HG02981 (cell line): ENCODE measurements at regions not wholly inside any gene's neighbourhood (a gene's known extent, or its start where the extent isn't known, plus 50 kb on each side); places are given as distances from the start of the nearest gene placed in this dataset.
"Not testable (repeated sequence)": the region's sequence is repeated elsewhere in the genome, so short reads cannot be mapped to it uniquely, and the experiment has no call there.

Experiments used
- ATAC-seq: cut with Tn5 transposase; IDR thresholded peaks from one replicate; pipeline ENCODE4 v1.9.1; 2021; ENCODE audit warnings: mild to moderate bottlenecking, moderate library complexity; ENCODE audit not compliant: unreplicated experiment

DNA sequence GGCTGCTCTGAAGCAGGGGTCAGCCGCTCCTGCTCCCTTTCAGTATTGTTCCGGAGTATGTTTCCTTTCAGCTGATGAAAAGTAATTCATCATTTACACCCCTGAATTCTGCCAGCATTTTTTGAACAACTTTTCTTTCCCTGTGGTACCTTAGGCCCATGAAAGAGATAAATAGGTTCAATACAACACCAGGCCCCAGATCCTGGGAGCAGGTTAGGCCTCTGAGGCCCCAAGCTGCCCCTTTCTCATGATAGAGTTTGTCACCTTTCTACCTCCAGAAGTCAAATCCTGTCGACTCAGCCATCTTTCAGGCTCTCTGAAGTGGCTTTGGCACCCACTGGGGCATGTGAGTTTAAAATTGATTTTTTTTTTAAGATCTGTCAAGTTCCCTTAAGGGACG is 1415.1 kb upstream of the ZEB2 start:
- ATAC-seq = no peak

DNA sequence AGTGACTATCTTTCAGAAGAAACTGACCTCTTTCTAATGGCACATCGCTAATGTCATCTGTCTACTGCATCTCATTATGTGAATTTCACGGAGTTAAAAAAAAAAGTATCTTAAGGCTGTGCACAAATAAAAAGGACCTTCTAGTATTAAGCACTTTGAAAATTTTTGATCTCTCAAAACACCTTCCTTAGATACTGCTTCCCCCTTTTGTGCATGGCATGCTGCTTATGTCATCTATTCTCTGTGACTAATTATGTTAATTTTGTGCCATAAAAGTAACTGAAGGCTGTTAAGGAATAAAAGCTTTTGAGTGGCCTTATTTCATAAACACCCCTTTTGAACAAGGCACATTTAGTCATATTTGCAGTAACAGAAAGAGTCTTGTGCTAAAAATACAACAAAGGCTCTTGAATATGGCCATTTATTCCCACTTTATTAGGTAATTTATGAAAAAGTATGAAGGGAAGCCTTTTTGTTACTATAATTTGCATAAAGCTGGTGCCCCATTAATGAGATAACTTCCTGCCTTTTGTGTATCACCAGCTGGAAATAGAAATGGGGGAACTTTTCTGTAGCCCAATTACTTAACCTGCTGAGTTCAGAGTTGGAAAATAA is 1412.0 kb upstream of the ZEB2 start:
- ATAC-seq = no peak

DNA sequence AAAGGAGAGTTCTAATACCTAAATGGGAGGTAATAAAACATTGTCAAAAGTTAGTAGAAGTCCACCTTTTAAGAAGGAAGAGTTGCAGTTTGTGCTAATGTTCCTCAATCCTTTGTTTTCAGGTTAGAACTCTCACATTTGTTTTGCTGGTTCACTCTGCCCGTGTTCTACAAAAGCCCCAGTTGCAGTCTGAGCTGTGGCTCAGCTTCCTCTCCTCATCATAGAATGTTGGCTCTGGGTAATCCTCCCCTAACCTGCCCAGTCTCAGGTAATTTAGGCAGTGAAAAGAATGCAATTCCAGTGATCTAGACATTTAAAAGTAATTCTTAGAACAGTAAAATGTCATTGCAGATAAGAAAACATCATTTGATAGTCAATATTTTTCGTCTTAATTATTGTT is 1410.4 kb upstream of the ZEB2 start:
- ATAC-seq = no peak

DNA sequence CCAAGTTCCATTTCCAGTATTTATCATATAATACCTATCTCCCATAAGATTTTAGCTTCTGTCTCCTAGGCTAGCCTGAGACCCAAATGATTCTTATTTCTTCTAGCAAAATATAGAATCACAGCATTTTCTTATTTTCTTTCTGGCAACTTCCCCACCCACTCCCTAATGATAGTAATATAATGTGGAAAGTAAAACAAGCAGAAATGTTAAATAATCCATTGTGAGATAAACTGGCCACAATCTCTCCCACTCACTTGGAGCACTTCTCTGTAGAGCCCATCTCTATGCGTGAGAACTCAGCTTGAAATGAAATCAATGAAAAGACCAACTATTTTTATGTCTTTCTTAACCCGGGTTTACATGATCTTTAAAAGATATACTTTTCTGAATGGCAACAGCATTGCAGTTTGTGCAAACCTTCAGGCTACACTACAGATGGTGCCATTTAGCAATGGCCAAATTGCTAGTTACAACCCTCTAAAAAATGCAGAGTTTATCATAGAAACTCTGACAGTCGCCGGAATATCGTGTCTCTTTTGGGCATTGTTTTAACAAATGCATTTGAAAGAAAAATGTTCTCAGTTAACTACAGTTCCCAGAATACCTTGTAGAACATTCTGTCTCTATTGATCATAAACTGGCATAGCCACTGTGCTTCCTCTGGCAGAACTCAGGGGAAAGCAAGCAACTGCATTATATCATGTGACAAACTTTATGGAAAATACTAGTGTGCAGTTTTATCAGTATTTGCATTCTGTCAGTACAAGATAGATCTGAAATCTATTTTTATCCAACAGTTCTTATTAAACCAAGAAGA is 1407.4 kb upstream of the ZEB2 start:
- ATAC-seq = no peak

DNA sequence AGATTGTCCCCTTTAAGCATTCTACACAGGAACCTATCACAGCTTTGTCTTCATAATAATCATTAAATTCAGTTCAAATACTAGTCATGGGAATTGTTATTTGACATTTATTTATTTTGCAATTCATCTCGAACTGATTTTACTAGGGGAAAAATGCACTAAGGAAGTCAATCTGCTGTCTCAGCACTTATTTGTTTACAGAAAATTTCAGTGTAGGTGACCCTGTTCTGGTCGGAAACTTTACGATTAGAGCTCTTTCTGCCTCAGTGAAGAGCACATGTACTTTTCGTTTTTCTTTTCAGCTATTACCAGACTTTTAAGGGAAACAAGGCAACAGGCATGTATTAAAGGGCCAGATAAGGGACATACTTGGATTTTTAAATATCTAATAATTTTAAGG is 1405.7 kb upstream of the ZEB2 start:
- ATAC-seq = no peak

DNA sequence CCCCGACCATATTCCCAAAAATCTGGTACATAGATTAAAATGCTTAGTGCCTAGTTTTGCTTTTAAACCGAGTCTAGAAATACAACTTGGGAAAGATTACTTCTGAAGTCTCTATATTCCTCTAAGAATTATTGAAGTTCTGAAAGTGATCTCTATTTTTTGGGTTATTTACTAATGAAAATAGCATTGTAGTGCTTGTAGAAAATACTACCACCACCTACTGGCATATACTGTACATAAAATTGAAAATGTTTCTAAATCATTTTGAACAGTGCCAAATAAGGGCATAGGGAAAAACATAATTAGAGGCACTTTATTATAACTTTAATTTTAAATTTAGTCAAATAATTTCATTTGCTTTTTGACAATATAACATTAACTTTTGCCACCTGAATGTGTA is 1399.6 kb upstream of the ZEB2 start:
- no peak for ATAC-seq

DNA sequence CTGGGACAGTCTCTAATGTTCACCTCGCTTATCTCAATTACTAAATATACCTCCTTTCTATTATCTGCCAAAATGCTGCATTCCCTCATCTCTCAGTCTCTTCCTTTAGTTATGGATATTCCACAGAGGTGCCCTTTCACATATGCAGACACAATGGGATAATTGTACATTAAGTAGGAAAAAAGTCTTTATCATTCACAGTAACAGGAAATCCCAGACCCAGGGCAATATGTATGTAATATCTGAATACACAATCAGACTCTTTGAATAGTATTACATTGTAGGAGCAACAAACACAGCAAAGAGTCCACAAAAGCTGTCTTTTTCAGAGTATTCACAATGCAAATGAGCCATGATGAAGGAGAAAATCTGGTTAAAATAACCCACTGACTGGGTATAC is 1399.0 kb upstream of the ZEB2 start:
- no peak for ATAC-seq

DNA sequence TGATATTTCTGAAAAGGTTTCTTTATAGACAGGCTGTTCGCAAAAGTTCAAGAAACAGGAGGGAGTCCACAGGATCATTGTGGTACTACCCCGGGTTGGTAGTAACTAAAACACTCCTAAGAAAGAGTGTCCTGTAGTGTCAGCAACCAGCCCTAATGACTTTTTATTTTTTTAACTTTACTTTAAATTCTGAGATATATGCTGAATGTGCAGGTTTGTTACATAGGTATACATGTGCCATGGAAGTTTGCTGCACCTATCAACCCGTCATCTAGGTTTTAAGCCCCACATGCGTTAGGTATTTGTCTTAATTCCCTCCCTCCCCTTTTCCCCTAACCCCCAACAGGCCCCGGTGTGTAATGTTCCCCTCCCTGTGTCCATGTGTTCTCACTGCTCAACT is 1396.9 kb upstream of the ZEB2 start:
- ATAC-seq = no peak

DNA sequence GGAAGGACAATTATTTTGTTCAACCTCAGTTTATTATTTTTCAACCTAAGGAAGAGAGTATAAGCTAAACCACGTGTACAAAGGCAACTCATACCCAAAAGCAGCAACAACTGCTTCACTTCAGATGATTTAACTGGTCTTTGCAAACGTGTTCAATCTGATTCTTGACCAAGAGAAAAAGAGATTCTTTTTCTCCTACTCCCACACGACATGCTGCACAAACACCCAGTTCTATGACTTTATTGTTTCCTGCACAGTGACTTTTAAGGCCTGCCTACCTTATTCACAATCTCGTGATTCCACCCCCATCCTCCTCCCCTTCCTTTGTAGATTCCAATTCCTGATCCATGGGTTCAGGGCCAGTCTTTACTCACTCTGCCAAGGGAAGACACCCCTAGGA is 1394.8 kb upstream of the ZEB2 start:
- no peak for ATAC-seq

DNA sequence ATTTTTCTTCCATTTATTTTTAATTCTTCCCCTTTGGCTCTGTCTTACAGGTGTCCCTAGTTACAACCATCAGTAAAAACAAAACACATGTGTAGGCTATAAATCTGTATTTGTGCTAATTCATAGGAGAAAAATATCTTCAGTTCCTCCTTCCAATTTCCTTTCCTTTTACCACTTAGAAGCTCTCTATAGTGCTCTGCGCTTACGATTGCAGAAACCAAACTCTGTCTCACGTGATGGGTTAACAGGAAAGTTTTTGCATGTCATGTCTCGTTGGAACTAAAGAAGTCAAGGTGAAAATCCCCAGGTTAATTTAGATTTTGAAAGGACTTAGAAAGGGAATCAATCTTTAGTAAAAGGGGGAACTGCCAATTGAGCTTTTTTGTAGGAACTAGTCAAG is 1390.5 kb upstream of the ZEB2 start:
- ATAC-seq = no peak

DNA sequence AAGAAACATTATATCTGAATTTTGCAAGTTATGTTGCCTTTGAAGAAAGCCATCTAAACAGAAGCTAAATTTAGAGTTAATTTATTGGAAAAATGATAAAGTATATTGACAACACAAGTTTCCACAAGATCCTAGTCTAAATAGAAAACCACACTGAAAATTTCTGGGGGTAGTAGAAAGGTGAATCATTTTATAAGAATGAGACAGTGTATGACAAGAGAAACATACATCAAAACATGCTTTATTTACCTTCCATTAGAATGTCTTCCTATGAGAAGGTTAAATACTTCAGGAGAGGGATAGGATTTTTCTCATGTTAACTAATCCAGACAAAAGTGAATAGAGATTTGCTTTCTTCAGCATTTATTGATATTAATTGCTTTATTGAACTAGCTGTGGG is 1389.8 kb upstream of the ZEB2 start:
- no peak for ATAC-seq

DNA sequence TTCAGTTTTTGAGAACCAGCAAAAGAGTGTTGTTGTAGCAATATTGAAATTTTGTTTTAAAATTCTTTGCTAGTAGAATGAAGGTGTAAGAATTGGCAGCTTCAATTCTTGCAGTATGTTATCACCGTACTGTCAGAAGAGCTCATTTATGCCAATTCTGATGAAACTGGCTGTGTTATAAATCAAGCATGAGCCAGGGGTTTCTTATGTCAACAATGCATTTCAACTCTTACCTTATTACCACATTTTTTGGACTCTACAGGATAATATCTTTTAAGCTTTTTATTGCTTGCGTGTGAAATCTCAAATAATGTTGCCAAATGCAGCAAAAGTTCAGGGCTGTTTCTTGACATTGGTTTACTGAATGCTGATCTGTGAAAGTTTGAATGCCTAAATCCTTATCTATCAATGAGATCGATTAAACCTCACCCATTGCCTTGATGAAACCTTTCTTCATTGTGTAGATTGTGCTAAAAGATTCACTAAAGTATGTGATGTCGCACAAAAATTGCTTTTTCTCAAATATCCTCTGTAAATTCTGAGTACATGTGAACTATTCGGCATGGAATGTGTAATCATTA is 1389.3 kb upstream of the ZEB2 start:
- no peak for ATAC-seq

DNA sequence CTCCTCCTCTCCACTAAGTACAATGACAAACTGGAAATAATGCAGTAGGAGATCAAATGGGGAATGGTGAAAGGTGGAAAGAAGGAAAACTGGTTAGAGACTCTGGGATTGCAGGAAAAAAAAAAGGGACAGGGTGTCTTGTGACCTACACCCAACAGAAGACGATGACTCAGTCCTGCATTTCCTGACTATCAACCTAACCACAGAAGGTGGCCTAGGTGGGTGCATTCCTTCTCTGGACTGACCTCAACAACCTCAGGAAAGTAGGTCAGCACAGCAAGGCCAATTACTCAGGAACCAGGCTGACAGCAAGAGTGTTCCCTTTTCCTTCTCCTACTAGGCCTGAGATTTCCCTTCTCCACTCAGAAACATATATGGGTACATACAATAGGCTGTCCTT is 1386.4 kb upstream of the ZEB2 start:
- ATAC-seq = no peak

DNA sequence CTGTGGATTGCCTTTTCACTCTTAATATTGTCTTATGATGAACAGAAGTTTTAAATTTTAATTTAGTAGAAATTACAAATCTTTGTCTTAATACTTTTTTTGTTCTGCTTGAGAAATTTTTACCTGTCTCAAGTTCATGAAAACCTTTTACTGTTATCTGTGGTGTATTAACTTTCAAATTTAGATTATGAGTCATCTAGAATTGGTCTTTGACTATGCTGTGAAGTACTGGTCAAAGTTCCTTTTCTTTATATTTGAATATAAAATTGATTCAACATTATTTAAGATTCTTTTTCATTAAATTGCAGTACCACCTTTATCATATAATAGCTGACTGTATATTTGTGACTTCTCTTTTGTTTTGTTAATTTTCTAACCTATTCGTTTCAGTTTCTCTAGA is 1385.5 kb upstream of the ZEB2 start:
- ATAC-seq = no peak

DNA sequence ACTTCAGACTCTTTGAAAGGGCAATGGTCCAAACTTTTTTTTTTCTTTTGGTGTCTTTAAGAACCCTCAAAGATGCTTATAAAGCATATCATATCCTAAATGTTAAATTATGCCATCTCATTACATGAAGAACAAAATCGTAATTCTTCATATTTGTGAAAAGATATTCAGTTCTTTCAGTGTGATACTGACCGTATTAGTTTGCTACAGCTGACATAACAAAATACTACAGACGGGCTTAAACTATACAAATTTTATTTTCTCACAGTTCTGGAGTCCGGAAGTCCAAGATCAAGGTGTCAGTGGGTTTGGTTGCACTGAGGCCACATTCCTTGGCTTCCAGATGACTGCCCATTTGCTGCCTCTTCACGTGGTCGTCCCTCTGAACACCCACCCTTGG is 1377.2 kb upstream of the ZEB2 start:
- no peak for ATAC-seq

DNA sequence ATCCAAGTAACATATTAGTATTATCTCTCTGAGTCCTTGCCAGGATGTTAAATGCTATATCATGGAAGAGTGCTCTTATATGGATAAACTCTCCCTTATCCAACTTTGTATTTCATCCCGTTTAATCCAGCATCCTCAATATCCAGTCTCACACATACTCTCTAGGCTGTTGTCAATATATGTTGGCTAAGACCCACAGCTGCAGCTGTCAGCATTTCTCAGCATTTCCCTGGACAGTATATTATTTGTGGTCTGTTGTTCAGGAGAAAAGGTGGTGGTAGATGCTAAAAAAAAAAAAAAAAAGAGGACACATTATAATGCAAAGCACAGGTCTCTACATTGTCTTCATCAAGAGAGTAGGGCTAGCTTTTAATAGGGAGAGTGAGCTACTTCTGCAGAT is 1368.0 kb upstream of the ZEB2 start:
- no peak for ATAC-seq

DNA sequence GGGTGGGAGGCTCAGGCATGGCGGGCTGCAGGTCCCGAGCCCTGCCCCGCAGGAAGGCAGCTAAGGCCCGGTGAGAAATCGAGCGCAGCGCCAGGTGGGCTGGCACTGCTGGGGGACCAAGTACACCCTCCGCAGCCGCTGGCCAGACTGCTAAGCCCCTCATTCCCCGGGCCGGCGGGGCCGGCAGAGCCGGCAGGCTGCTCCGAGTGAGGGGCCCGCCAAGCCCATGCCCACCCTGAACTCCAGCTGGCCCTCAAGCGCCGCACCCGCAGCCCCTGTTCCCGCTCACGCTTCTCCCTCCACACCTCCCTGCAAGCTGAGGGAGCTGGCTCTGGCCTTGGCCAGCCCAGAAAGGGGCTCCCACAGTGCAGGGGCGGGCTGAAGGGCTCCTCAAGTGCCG is 1361.1 kb upstream of the ZEB2 start:
- not testable (repeated sequence) for ATAC-seq

DNA sequence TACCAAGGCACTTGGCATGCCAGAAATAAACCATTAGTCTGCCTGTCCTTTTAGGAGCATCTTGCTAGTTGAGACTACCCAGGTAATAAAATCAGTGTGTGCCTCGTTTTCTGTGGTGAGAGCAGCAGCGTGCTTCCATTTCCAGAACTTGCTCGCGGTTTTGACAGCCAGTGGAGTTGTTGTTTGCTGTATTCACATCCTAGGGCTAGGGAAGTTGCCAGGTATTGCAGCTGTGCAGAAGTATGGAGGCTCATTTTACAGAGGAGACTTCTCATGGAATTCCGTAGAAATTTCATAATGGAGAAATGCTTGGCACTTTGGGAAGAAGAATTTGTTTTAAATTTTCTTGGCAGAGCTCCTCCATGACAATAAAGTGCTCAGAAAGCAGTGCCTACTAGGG is 1355.1 kb upstream of the ZEB2 start:
- no peak for ATAC-seq

DNA sequence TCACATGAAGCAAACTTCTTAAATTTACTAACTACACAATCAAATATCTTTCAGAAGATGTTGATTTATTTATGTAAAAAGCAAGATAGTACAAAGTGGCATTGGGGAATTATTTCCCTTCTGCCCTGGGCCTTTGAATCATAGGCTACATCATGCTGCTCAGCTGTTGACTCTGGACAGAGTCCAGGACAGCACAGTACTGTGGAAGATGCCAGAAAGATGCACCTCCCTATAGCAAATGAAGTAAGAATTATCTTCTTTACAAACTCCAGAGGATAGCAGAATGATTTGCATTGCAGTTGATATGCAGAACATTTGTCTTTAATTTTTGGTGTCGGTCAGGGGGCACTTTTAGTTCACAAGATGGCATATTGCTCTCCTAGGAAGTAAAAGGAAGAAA is 1354.5 kb upstream of the ZEB2 start:
- ATAC-seq = no peak

DNA sequence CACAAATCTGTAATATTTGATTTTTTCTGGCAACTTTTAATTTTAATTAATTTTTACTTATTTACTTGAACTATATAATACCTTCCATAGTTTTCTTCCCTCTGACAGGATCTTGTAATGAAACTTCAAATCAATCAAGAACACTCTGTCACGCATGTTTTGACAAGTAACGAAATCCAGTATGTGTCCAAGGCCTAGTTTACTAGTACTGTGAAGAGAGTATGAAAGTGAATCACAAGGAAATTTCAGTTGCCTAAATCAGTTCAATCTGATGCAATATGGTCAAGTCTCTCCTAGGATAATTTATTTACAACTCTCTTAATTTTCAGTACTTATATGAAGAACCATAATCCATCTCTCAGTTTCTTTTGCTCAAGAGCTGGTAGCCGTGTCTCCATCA is 1344.6 kb upstream of the ZEB2 start:
- no peak for ATAC-seq

DNA sequence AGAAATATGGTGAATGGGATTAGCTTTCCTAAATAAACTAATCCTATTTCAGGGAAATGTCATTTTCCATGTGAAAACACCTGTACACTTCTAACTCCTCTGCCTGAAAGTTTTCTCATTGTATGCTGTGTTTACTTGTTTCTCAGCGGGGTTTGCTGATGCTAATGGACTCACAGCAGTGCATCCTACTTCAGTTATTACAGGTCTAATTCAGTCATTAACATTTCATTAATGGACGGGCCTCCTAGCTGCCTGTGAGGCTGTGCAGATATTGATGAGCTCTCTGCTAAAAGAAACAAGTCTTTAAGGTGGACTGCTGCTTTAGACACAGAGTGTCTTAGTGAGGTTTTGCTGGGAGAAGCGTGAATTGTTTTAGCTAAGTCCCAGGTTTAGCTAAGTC is 1342.0 kb upstream of the ZEB2 start:
- no peak for ATAC-seq

DNA sequence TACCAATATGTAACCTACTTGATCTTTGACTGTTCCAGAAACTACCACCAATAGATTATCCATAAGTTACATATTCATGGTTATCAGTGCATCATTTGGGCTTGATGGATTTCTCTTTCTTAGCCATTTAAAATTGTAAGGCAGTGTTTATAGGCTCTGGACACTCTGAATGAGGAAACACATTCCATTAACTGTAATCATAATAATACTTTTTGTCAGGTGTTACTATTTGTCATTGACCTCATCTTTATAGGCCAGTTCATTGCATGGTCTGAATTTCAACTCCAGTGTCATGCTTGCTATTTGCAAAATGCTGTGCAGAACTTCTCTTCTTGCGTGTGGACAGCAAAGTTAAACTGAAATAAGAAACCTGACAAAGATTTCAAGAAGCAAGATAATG is 1340.2 kb upstream of the ZEB2 start:
- ATAC-seq = no peak

DNA sequence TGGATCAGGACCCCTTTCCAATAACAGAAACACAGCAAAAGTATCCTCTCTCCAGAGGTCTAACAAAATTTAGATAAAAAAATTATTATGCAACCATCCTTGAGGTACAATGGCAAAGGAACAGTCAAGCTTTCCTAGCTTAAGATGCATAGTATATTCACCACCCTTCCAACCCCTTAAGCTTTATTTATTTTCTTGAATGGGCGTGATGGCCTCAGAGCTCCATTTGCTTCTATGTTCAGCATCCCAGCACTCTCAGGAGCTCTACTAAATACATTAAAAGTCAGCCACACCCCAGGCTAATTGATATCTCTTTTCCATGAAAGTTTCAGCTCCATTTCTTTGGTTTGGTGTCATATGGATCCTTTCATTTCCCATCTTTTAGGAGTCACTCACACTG is 1335.2 kb upstream of the ZEB2 start:
- ATAC-seq = no peak
